Mammary epithelial cell (primary cell): ENCODE measurements at regions not wholly inside any gene's neighbourhood (a gene's known extent, or its start where the extent isn't known, plus 50 kb on each side); places are given as distances from the start of the nearest gene placed in this dataset.

Source experiments
- EZH2 ChIP-seq: IDR thresholded peaks from 2 replicates; pipeline ENCODE4 v1.6.1; 2012; ENCODE audit warnings: low read length, inconsistent platforms, borderline replicate concordance
- TF ChIP-seq, protein P1 (sequence below), 2 donors: IDR thresholded peaks in 1 of 2; conservative IDR thresholded peaks in 1 of 2; 2 replicates each; pipeline ENCODE4 v1.5.1; 2011 to 2012; ENCODE audit warnings: inconsistent platforms in 2 of 2, low read length in 2 of 2, mild to moderate bottlenecking in 2 of 2, control low read depth in 1 of 2, low read depth in 1 of 2; ENCODE audit not compliant: insufficient read depth in 1 of 2; ENCODE audit errors: extremely low read depth in 1 of 2

DNA sequence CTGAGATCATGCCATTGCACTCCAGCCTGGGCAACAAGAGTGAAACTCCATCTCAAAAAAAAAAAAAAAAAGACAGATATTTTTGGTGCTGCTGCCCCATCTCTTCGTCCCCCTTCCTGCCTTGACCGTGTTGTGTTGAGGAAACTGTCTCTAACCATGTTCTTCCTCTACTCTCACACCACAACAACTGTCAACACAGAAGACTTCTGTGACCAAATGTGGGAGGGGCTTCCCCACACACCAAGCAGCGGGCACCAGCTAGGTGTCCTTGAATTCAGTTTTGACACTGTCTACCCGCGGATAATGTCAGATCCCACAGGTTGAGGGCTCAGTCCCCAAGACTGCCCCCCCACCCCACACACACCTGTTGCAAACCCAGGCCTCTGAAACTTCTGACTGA is 104.7 kb upstream of the BCOR start:
- TF ChIP-seq, protein P1, sequence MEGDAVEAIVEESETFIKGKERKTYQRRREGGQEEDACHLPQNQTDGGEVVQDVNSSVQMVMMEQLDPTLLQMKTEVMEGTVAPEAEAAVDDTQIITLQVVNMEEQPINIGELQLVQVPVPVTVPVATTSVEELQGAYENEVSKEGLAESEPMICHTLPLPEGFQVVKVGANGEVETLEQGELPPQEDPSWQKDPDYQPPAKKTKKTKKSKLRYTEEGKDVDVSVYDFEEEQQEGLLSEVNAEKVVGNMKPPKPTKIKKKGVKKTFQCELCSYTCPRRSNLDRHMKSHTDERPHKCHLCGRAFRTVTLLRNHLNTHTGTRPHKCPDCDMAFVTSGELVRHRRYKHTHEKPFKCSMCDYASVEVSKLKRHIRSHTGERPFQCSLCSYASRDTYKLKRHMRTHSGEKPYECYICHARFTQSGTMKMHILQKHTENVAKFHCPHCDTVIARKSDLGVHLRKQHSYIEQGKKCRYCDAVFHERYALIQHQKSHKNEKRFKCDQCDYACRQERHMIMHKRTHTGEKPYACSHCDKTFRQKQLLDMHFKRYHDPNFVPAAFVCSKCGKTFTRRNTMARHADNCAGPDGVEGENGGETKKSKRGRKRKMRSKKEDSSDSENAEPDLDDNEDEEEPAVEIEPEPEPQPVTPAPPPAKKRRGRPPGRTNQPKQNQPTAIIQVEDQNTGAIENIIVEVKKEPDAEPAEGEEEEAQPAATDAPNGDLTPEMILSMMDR (conservative IDR thresholded peaks at IDR 0.05 in 1 of 2, IDR thresholded peaks at IDR 0.05 in 1 of 2; ENCODE audit: extremely low read depth in 1 of 2, insufficient read depth in 1 of 2, low read depth in 1 of 2, low read length in 2 of 2) = no peak
- no peak for TF ChIP-seq EZH2
